Colonic mucosa (tissue), 4 donors: ENCODE measurements at regions not wholly inside any gene's neighbourhood (a gene's known extent, or its start where the extent isn't known, plus 50 kb on each side); places are given as distances from the start of the nearest gene placed in this dataset.

ENCODE experiments used
- DNase-seq: peaks from one replicate; pipeline ENCODE4 v3.0.0-alpha.2; 2020
- H3K27ac ChIP-seq: fragments of 200-600 bp; one replicate; pipeline ENCODE4 v1.8.0; 2021
- H3K27me3 ChIP-seq: fragments of 200-600 bp; one replicate; pipeline ENCODE4 v1.8.0; 2021
- H3K36me3 ChIP-seq: fragments of 200-600 bp; one replicate; pipeline ENCODE4 v1.8.0; 2021
- H3K4me1 ChIP-seq: fragments of 200-600 bp; one replicate; pipeline ENCODE4 v1.8.0; 2021; ENCODE audit warnings: mild to moderate bottlenecking
- H3K4me3 ChIP-seq: fragments of 200-600 bp; one replicate; pipeline ENCODE4 v1.8.0; 2021
- H3K9ac ChIP-seq, 2 donors: one replicate each; pipeline ENCODE4 v1.7.0; 2013; ENCODE audit warnings: control low read depth in 2 of 2, low read depth in 2 of 2, low read length in 2 of 2
- H3K9me3 ChIP-seq: fragments of 200-600 bp; one replicate; pipeline ENCODE4 v1.8.0; 2021
- CTCF ChIP-seq: fragments of 200-600 bp; IDR thresholded peaks from one replicate; pipeline ENCODE4 v1.8.0; 2022; ENCODE audit warnings: antibody characterized with exemption, mild to moderate bottlenecking
- intact Hi-C: fragments of 100-400 bp; cut with DNase I; formaldehyde crosslinking; loops from one replicate; pipeline ENCODE4 v1.14.1; 2022
- donor health status: healthy.
- donor health status: DM: no; HTN: no; CAD: no.
- donor health status: DM: no; HTN: no; CAD: no.

- intact Hi-C loops = no loop called here
Measured at GRCh38 chr4:45399116-45399515, 672.8 kb upstream of the GNPDA2 start.

GRCh38 chr4:45385306-45385705 is 659.0 kb upstream of the GNPDA2 start:
- no peak for DNase-seq
- H3K4me1 ChIP-seq = no peaks in the 10 kb centered on the region
- H3K27ac ChIP-seq = no peak overlapping the region
- intact Hi-C loops = no loop called here
- H3K36me3 ChIP-seq = no peaks in the 10 kb centered on the region
- no peaks in the 10 kb centered on the region for H3K27me3 ChIP-seq
- no peak overlapping the region for H3K9ac ChIP-seq
- no peak overlapping the region for H3K4me3 ChIP-seq
- H3K9me3 ChIP-seq = no peaks in the 10 kb centered on the region
- TF ChIP-seq CTCF = no peak

More at GRCh38 chr4:45399116-45399515, 672.8 kb upstream of the GNPDA2 start:
- H3K9me3 ChIP-seq = no peaks in the 10 kb centered on the region
- no peak overlapping the region for H3K4me3 ChIP-seq
- no peaks in the 10 kb centered on the region for H3K27me3 ChIP-seq
- H3K9ac ChIP-seq = no peak overlapping the region
- no peak overlapping the region for H3K27ac ChIP-seq
- no peak for DNase-seq
- H3K4me1 ChIP-seq = no peaks in the 10 kb centered on the region
- H3K36me3 ChIP-seq = no peaks in the 10 kb centered on the region
- no peak for TF ChIP-seq CTCF

GRCh38 chr4:45370408-45370807 is 644.1 kb upstream of the GNPDA2 start:
- H3K27ac ChIP-seq = no peak overlapping the region
- H3K4me3 ChIP-seq = no peak overlapping the region
- no peaks in the 10 kb centered on the region for H3K4me1 ChIP-seq
- no peaks in the 10 kb centered on the region for H3K9me3 ChIP-seq
- DNase-seq = no peak
- no peaks in the 10 kb centered on the region for H3K27me3 ChIP-seq
- intact Hi-C loops = no loop called here
- no peak for TF ChIP-seq CTCF
- no peak overlapping the region for H3K9ac ChIP-seq
- no peaks in the 10 kb centered on the region for H3K36me3 ChIP-seq

GRCh38 chr4:45368832-45369231 is 642.5 kb upstream of the GNPDA2 start:
- no peak overlapping the region for H3K9ac ChIP-seq
- no peak overlapping the region for H3K4me3 ChIP-seq
- DNase-seq = no peak
- H3K36me3 ChIP-seq = no peaks in the 10 kb centered on the region
- no peaks in the 10 kb centered on the region for H3K9me3 ChIP-seq
- TF ChIP-seq CTCF = no peak
- no peaks in the 10 kb centered on the region for H3K4me1 ChIP-seq
- intact Hi-C loops = no loop called here
- H3K27ac ChIP-seq = no peak overlapping the region
- no peaks in the 10 kb centered on the region for H3K27me3 ChIP-seq

DNA sequence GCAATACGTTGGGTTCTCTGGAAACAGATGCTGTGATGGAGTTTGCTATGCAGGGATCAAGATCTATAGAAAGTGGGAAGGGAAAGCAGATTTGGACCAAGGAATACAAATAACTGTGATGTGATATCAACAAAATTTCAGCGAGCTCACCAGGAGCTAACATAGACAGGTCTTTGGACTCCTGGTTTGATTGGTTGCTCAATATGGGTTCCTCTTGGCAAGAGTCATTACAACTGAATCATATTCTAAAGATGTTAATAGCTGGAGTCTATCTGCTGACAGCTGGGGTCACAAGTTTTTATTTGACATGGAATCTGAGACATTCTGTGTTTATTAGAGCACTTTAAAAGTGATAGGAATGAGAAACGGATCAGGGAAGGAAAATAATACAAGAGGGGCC is 637.6 kb upstream of the GNPDA2 start:
- intact Hi-C loops = no loop called here
- TF ChIP-seq CTCF = no peak
- no peak overlapping the region for H3K4me3 ChIP-seq

More for the DNA sequence above, 637.6 kb upstream of the GNPDA2 start:
- Histone ChIP-seq H3K9ac (no peak overlapping the region), H3K4me1 (no peaks in the 10 kb centered on the region), H3K9me3 (no peaks in the 10 kb centered on the region), H3K36me3 (no peaks in the 10 kb centered on the region), H3K27ac (no peak overlapping the region), H3K27me3 (no peaks in the 10 kb centered on the region)
- DNase-seq = no peak
